Activated B cell treated with CpG ODN at 0.5 μM for 24 hours (primary cell): ENCODE measurements at regions not wholly inside any gene's neighbourhood (a gene's known extent, or its start where the extent isn't known, plus 50 kb on each side); places are given as distances from the start of the nearest gene placed in this dataset.
"Not testable (repeated sequence)": the region's sequence is repeated elsewhere in the genome, so short reads cannot be mapped to it uniquely, and the experiment has no call there.

Experiments used
- ATAC-seq: fragments of 200-7000 bp; cut with Tn5 transposase; one replicate; pipeline ENCODE4 v1.10.0; 2021; ENCODE audit warnings: low read depth, mild to moderate bottlenecking, moderate library complexity
- CTCF ChIA-PET: fragments of 350-600 bp; sonication (Branson Sonifier 250); formaldehyde crosslinking; loops from one replicate; lab custom pipeline; 2021; ENCODE audit warnings: antibody characterized with exemption; lab: Charles Lee
- POLR2A ChIA-PET: fragments of 350-600 bp; sonication (Branson Sonifier 250); formaldehyde crosslinking; loops from one replicate; lab custom pipeline; 2021; ENCODE audit warnings: antibody characterized with exemption; lab: Charles Lee
- DNase-seq: peaks from one replicate; pipeline ENCODE4 v3.0.0; 2022
- H3K27ac Mint-ChIP-seq: one replicate; pipeline ENCODE4 v1.8.0; 2020; ENCODE audit warnings: mixed read lengths
- H3K27me3 Mint-ChIP-seq: one replicate; pipeline ENCODE4 v1.8.0; 2021; ENCODE audit warnings: mixed read lengths
- H3K36me3 Mint-ChIP-seq: one replicate; pipeline ENCODE4 v1.8.0; 2021; ENCODE audit warnings: low read depth, mixed read lengths
- H3K4me1 Mint-ChIP-seq: one replicate; pipeline ENCODE4 v1.8.0; 2021; ENCODE audit warnings: mixed read lengths
- H3K4me3 Mint-ChIP-seq: one replicate; pipeline ENCODE4 v1.8.0; 2020; ENCODE audit warnings: mild to moderate bottlenecking, mixed read lengths
- H3K9me3 Mint-ChIP-seq: one replicate; pipeline ENCODE4 v1.8.0; 2020; ENCODE audit warnings: mixed read lengths
- intact Hi-C: fragments of 100-400 bp; cut with micrococcal nuclease; formaldehyde crosslinking; loops from one replicate; pipeline ENCODE4 v1.15.1; 2024
- TF ChIP-seq, protein P1 (sequence below): fragments of 200-600 bp; IDR thresholded peaks from one replicate; pipeline ENCODE4 v1.8.0; 2022; ENCODE audit warnings: antibody characterized with exemption, mild to moderate bottlenecking

DNA sequence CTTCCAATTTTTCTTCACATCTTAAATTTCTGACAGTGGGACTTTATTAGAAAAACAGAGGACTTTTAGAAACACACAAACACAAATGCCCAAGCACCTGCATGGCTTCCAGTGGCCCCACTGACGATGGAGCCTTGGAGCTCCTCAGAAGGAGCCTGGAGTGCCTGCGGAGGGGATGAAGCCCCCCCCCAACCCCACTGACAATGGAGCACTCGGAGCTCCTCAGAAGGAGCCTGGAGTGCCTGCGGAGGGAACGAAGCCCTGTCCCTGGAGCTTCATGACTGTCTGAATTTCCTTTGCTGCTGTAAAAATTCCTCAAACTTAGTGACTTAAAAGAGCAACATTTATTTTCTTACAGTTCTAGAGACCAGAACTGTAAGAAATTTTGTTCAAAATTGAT lies 80.1 kb upstream of the VRK1 start:
- no peak overlapping the region for H3K27ac Mint-ChIP-seq
- H3K36me3 Mint-ChIP-seq, result no peaks in the 10 kb centered on the region
- intact Hi-C loops, result no loop called here
- ATAC-seq, result no peak
- TF ChIP-seq, protein P1, sequence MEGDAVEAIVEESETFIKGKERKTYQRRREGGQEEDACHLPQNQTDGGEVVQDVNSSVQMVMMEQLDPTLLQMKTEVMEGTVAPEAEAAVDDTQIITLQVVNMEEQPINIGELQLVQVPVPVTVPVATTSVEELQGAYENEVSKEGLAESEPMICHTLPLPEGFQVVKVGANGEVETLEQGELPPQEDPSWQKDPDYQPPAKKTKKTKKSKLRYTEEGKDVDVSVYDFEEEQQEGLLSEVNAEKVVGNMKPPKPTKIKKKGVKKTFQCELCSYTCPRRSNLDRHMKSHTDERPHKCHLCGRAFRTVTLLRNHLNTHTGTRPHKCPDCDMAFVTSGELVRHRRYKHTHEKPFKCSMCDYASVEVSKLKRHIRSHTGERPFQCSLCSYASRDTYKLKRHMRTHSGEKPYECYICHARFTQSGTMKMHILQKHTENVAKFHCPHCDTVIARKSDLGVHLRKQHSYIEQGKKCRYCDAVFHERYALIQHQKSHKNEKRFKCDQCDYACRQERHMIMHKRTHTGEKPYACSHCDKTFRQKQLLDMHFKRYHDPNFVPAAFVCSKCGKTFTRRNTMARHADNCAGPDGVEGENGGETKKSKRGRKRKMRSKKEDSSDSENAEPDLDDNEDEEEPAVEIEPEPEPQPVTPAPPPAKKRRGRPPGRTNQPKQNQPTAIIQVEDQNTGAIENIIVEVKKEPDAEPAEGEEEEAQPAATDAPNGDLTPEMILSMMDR, result no peak
- DNase-seq, result no peak
- H3K9me3 Mint-ChIP-seq, result no peaks in the 10 kb centered on the region
- H3K27me3 Mint-ChIP-seq, result peaks cover 9% of the 10 kb centered on the region
- CTCF ChIA-PET, result no interaction called here
- H3K4me1 Mint-ChIP-seq, result no peaks in the 10 kb centered on the region
- POLR2A ChIA-PET, result no interaction called here
- no peak overlapping the region for H3K4me3 Mint-ChIP-seq

DNA sequence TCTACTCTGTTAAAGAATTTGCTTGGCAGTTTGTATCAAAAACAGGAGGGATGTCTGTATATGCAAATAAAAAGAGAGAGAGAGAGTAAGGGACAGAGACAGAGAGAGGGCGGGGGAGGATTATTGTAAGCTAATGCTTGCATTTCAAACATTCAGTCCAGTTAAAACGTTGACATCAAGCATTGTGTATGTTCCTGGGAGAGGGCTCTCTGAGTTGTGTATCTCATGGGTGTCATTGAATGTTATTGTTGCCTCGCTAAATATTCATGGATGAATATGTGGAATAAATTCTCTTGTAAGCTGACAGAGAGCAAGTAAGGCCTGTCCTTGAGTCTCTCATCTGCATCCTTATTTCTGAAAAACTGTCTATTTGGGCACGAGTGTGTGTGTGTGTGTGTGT lies 78.8 kb upstream of the VRK1 start:
- Mint-ChIP-seq H3K9me3 (no peaks in the 10 kb centered on the region), H3K4me1 (no peaks in the 10 kb centered on the region), H3K27ac (no peak overlapping the region), H3K4me3 (no peak overlapping the region), H3K27me3 (peaks cover 12% of the 10 kb centered on the region), H3K36me3 (no peaks in the 10 kb centered on the region)
- TF ChIP-seq, protein P1, result no peak
- intact Hi-C loops, result no loop called here
- ChIA-PET CTCF (no interaction called here), POLR2A (no interaction called here)
- no peak for DNase-seq
- ATAC-seq, result no peak

DNA sequence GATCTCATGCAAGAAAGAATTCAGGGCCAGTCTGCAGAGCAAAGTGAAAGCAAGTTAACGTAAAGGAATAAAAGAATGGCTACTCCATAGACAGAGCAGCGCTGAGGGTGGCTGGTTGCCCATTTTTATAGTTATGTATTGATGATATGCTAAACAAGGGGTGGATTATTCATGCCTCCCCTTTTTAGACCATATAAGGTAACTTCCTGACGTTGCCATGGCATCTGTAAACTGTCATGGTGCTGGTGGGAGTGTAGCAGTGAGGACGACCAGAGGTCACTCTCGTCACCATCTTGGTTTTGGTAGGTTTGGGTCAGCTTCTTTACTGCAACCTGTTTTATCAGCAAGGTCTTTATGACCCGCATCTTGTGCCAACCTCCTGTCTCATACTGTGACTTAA lies 76.5 kb upstream of the VRK1 start:
- H3K27ac Mint-ChIP-seq, H3K9me3 Mint-ChIP-seq, H3K4me1 Mint-ChIP-seq, H3K36me3 Mint-ChIP-seq, CTCF ChIA-PET, H3K4me3 Mint-ChIP-seq, DNase-seq, ATAC-seq, H3K27me3 Mint-ChIP-seq, intact Hi-C loops, POLR2A ChIA-PET: not testable (repeated sequence)

DNA sequence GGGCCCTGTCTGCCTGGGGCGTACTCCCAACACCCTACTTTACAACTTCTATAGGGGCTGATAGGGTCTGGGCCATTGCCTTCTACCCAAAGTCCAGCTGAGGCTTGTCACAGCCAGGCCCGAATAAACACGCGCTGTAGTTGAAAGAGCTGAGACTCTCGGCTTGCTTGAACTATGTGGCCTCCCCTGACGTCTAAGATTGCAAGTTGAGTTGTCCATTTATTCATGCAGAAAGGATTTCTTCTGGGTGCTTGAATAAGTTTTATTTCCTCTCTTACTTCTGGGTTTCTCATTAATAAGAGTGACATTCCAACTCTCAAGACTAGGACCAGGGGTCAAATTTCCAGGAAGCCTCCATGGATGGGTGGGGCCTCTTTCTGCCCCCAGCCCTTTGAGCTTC lies 74.4 kb upstream of the VRK1 start:
- CTCF ChIA-PET, result no interaction called here
- intact Hi-C loops, result no loop called here

DNA sequence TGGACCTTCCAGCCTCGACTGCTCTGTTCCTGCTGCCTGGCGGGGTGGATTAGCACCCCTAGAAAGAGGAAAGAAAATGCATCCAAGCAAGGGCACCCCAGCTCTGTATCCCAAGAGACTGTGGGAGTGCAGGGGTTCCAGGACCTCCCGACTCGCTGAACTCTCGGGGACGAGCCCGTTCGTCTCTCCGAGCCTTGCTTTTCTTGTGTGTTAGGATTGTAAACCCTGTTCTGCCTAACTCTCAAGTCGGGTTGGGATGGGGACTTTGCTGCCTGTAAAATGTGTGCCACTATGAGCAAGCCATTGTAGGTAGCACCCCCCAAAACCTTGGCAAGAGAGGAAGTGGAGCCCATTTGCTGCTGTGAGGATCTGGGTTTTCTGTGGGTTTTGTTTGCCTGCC lies 73.2 kb upstream of the VRK1 start:
- DNase-seq (no peak), ATAC-seq (no peak)
- CTCF ChIA-PET, result no interaction called here
- no peak overlapping the region for H3K27ac Mint-ChIP-seq
- H3K27me3 Mint-ChIP-seq, result peaks cover 8% of the 10 kb centered on the region
- TF ChIP-seq, protein P1, result no peak
- POLR2A ChIA-PET, result no interaction called here
- no peaks in the 10 kb centered on the region for H3K9me3 Mint-ChIP-seq
- intact Hi-C loops, result no loop called here
- H3K4me3 Mint-ChIP-seq, result no peak overlapping the region
- H3K4me1 Mint-ChIP-seq, result peaks cover 5% of the 10 kb centered on the region
- H3K36me3 Mint-ChIP-seq, result no peaks in the 10 kb centered on the region

More for the DNA sequence above, 74.4 kb upstream of the VRK1 start:
- POLR2A ChIA-PET, result no interaction called here
- no peaks in the 10 kb centered on the region for H3K36me3 Mint-ChIP-seq
- TF ChIP-seq, protein P1, result no peak
- H3K4me1 Mint-ChIP-seq, result peaks cover 5% of the 10 kb centered on the region
- H3K27me3 Mint-ChIP-seq, result peaks cover 8% of the 10 kb centered on the region
- H3K4me3 Mint-ChIP-seq, result no peak overlapping the region
- H3K27ac Mint-ChIP-seq, result no peak overlapping the region
- H3K9me3 Mint-ChIP-seq, result no peaks in the 10 kb centered on the region
- no peak for ATAC-seq
- no peak for DNase-seq

DNA sequence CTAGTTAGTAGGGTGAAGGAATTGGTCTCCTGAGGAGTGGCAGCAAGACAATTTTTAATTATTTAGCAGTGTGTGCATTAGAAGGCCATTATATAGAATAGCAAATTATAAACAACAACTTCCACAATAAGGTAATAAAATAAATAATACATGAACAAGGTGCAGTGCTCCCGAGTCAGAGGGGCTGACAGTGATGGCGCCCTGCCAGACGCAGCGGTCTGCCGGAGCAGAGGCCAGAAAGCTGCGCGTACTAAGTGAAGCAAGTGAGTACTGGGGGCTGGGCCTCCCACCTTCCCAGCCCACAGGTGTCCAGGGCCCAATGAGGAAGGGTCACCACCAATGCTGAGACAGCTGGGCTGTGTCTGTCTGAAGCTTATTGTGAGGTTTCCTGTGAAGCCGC lies 72.0 kb upstream of the VRK1 start:
- no peaks in the 10 kb centered on the region for H3K9me3 Mint-ChIP-seq
- TF ChIP-seq, protein P1, result no peak
- CTCF ChIA-PET, result no interaction called here
- intact Hi-C loops, result no loop called here
- peaks cover 5% of the 10 kb centered on the region for H3K27me3 Mint-ChIP-seq
- H3K36me3 Mint-ChIP-seq, result no peaks in the 10 kb centered on the region
- H3K4me3 Mint-ChIP-seq, result no peak overlapping the region
- peaks cover 5% of the 10 kb centered on the region for H3K4me1 Mint-ChIP-seq
- no peak overlapping the region for H3K27ac Mint-ChIP-seq
- POLR2A ChIA-PET, result no interaction called here
- ATAC-seq (no peak), DNase-seq (no peak)
